CD4-positive, alpha-beta T cell treated with Interferon alpha-2 for 1 hour (primary cell): ENCODE measurements at regions not wholly inside any gene's neighbourhood (a gene's known extent, or its start where the extent isn't known, plus 50 kb on each side); places are given as distances from the start of the nearest gene placed in this dataset.

Experiments
- DNase-seq, 2 donors: peaks; one replicate each; pipeline ENCODE4 v3.0.0-alpha.2; 2020 to 2022

GRCh38 chr1:18535391-18536210 is 54.9 kb downstream of the KLHDC7A start:
- DNase-seq, result no peak

DNA sequence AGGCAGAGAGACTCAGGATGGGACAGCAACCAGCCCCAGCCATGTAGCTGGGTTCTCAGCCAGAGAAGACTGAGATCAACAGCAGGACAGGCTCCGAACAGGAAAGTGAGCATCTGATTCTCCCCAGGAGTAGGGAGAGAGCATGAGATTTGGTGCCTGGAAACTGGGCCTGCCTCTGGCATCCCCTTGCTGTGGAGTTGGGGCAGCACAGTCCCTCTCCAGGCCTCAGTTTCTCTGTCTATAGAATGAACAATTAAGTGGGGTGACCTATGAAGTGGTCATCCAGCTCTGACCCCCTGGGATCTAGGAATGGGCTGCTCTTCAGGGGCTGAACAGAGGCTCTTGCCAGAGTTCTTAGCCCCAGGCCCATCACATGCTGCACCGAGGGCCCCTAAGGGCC is 55.6 kb downstream of the KLHDC7A start:
- DNase-seq, result no peak

GRCh38 chr1:18536915-18537314 is 56.2 kb downstream of the KLHDC7A start:
- no peak for DNase-seq

DNA sequence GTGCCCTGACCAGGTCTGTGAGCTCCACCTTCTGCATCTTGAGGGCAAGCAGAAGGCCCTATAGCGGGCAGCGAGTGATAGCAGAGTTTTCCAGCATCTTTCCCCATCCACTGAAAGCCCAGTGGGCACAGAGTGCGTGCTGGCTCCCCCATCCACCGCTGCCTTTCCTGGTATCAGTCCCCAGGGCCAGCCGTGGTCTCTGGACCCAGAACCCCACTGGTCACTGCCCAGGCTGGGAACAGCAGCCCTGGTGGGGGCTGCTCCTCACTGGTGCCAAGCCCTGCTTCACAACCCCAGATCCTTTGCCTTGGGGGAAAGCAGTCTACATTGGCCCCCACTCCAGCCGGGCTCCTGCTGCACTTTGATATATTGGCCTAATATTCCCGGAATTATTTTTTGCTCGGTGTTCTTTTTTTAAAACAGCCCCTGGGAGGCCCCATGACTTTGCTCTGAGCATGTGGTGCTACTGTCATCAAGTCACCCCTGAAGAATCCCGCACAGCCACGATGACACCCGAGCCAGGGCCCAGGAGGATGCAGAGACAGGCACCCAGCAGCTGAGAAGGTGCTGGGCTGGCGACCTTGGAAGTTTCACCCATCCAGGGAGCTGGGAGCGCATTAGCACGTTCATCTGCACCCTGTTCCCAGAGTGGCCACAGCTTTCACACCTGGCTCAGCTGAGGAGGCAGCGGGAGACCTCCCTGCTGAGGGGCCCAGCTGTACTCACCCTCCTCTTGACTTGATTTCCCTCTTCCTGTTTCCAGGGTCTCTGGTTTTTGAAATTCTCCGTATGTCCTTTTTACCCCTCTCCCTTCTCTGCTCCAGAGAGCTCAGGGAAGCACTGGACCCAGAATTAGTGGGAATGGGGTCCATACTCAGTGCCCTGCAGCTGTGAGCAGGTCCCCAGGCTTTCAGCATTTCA is 56.9 kb downstream of the KLHDC7A start:
- DNase-seq, result no peak

- DNase-seq, result no peak
Observed at GRCh38 chr1:18539171-18539570, 58.4 kb downstream of the KLHDC7A start.

DNA sequence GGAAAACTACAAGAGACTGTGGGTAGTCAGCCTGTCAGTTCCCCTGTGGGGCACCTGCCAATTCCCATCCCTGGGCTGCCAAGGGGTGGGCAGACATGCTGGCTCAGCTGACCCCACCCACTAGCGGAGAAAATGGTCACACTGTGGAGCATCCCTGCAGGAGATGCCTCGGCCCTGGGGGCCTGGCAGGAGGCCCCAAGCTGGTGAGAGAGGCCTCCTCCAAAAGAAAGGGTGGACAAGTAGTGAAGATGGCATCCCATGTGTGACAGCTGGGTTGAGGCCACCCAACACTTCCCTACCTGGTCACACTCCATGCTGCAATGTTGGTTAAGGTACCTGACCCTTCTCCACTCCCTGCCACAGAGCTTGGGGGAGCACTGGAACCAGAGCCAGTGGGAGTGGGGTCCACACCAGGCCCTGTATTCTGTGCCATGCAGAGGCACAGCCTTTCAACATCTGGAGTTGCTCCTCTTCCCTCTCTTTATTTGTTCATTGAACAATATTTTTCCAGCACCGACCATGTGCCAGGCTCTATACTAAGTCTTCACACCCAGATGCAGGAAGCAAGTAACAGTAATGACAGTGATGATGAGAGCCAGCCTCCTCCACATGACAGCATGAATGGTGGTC is 59.5 kb downstream of the KLHDC7A start:
- DNase-seq, result no peak

GRCh38 chr1:18541046-18541795 is 60.5 kb downstream of the KLHDC7A start:
- no peak for DNase-seq

- DNase-seq, result no peak
Observed at GRCh38 chr1:18542351-18542750, 61.6 kb downstream of the KLHDC7A start.

- no peak for DNase-seq
Observed at GRCh38 chr1:18546026-18546425, 65.3 kb downstream of the KLHDC7A start.

GRCh38 chr1:18547460-18547859 is 66.7 kb downstream of the KLHDC7A start:
- DNase-seq, result no peak

DNA sequence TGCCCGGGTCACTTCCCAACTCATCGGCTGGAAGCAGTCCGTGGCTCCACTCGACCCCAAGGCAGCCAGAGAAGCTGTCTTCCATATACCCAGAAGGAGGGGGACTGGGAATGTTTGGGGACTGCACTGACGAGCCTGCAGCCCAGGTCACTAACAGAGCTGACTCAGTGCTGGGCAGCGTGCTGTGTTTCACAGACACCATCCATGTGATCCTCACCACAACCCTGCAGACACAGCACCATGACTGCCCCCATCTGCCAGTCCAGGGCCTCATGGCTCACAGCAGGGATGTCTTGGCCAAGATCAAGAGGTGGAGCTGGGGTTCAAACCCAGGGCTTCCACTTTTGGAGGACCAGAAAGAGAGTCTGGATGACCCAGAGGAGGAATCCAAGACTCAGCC is 67.9 kb downstream of the KLHDC7A start:
- DNase-seq, result no peak

DNA sequence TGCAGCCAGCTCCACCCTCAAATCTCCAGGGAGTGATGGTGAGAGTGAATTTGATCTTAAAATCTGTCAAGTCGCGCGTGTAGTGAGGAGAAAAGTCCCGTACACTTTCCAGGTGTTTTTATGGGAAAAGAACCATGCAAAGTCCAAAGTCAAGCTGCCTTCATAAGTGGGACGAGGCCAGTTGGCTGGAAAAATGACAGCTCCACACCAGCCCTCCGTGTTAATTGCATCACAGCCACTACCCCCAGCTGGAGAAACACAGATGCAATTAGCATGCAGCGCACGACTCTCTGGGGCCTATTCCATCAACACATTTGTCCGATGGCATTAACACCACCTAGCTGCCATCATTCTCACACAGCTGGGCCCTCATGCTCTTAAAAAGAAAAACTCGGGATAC is 68.4 kb downstream of the KLHDC7A start:
- no peak for DNase-seq

- no peak for DNase-seq
Observed at GRCh38 chr1:18549906-18550305, 69.2 kb downstream of the KLHDC7A start.

- no peak for DNase-seq
Observed at GRCh38 chr1:18552631-18553030, 71.9 kb downstream of the KLHDC7A start.

DNA sequence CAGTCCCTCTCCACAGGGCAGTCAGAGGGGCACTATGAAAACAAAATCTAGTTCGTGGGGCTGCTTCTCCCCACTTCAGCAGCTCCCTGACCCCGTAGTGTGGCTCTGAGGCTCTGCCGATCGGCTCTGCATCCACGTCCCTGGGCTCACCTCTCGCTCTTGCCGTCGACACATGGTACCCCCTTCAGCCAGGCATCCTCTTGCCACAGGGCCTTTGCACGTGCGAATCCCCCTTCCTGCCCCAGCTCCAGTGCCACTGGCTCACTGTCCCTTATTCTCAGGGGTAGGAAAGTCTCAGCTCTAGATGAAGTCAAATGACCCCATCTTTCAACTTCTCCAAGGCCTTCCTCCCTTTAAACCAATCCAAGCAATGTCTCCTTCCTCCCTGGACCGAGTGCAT is 72.7 kb downstream of the KLHDC7A start:
- DNase-seq, result no peak

DNA sequence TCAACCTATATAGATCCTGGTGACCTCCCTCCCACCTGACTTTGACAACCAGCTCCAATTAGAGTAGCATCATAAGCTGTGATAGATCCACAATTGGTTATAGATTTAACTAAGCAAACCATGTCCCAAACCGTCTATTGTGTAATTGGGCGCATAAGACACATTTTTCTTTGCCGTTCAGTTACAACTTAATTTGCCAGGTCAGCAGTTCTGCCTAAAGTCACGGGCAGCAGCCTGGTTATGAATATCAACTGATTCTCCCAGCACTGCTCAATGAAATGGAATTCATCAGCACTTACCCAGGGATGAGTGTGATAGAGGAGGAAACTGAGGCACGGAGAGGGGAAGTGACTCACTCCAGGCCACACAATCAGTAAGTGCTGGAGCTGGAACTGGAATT is 73.4 kb downstream of the KLHDC7A start:
- DNase-seq, result no peak

- DNase-seq, result no peak
Observed at GRCh38 chr1:18554597-18554996, 73.9 kb downstream of the KLHDC7A start.

- DNase-seq, result no peak
Observed at GRCh38 chr1:18555036-18555435, 74.3 kb downstream of the KLHDC7A start.

- no peak for DNase-seq
Observed at GRCh38 chr1:18556364-18556763, 74.3 kb upstream of the PAX7 start.

DNA sequence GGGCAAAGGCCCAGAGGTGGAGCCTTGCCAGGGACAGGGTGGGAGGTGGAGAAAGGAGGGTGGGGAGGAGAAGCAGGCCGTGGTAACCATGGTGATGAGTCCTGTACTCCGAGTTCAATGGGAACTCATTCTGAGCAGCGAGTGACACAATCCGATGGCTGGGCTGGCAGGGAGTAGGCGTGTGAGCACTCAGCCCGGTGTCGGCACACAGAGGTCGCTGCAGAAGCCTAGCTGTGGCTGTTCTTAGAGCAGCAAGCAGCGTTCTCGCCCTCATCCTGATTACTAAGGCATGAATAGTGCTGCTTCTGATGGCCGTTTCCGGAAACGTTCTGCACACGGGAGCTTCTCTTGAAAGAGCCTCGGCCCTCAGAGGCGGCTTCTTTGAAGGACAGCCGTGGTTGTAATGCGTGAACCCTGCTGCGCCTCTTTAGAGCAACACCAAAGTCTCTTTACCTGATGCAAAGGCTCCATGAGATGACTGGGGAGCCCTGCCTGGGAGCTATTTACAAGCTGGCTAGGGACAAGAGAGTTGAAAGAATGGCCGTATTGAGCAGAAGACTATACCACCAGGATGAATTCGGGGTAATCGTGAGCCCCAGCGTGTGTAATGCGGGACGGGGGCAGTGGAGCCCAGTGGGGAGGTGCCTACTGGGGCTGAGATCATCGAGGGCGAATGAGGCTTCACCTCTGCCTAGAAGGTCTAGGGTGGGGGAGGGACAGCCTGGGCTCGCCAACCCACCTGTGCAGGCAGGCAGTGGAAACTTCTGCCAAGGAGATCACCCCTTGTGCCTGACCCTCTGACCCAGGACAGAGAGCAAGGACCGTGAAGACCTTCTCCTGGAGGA is 72.8 kb upstream of the PAX7 start:
- DNase-seq, result no peak

DNA sequence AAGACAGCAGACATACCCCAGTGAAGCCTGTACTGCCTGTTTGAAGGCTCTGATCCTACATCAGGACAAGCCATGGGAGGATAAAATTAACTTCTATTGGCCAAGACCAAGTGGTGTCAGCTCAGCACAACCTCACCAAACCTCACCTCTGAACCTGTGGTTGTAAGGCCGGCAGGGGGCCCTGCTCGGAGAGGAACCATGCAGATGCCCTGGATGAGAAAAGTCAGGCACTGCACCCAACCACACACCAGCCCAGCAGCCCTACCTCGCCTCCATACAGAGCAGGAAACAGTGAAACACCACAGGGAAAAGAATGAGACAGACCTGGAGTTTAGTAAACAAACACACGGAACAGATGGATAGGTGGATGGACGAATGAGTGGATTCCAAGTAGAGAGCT is 70.0 kb upstream of the PAX7 start:
- DNase-seq, result no peak

DNA sequence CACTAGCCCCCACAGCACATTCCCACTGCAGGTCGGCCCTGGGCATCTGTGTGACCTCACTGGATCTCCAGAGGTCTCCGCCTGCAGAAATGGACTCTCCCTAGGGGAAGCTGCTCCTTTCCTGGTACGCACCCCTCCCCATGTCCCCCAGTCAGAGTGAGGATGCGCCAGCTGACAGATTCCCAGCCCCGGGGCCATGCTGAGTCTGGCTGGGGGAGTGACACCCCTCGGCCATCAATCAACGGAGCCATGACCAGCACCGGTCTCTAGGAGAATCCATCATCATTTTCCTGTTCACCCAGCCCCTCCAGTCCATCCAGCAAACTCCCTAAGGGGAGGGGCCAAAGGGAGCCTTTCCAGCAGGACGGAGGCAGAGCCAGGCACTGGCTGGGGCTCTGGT is 68.7 kb upstream of the PAX7 start:
- no peak for DNase-seq
